Ishikawa (cell line): ENCODE measurements at regions not wholly inside any gene's neighbourhood (a gene's known extent, or its start where the extent isn't known, plus 50 kb on each side); places are given as distances from the start of the nearest gene placed in this dataset.

ENCODE experiments used
- NFIC ChIP-seq: IDR thresholded peaks from 2 replicates; pipeline ENCODE4 v1.6.1; 2012
- TF ChIP-seq, protein P1 (sequence below): IDR thresholded peaks from 2 replicates; pipeline ENCODE4 v1.6.1; 2012

DNA sequence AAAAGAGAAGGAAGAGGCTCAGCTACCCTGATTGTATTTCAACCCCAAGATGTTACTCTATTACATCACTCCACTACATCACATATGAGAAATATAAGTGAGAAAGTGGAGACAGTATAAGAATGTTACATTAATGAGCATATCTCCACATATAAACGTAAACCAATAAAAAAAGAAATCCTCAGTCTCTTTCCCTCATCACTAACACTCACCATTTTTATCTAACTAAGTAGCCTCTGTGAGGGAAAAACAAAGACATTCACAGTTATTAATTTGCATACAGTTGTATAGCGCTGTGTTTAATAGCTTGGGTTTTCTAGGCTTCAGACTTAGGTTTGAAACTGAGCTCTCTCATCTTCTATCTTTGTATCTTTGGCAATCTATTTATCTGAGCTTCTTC, 489.1 kb upstream of the LRRTM4 start:
- no peak for TF ChIP-seq NFIC
- TF ChIP-seq, protein P1, sequence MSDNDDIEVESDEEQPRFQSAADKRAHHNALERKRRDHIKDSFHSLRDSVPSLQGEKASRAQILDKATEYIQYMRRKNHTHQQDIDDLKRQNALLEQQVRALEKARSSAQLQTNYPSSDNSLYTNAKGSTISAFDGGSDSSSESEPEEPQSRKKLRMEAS, result no peak
